DND-41 (cell line): ENCODE measurements at regions not wholly inside any gene's neighbourhood (a gene's known extent, or its start where the extent isn't known, plus 50 kb on each side); places are given as distances from the start of the nearest gene placed in this dataset.

Experiments used
- EZH2 ChIP-seq: IDR thresholded peaks from 3 replicates; pipeline ENCODE4 v1.6.1; 2012; ENCODE audit warnings: borderline replicate concordance, low read depth, mild to moderate bottlenecking, moderate library complexity, low read length, inconsistent platforms; ENCODE audit not compliant: severe bottlenecking
- TF ChIP-seq, protein P1 (sequence below): IDR thresholded peaks from 2 replicates; pipeline ENCODE4 v1.5.1; 2012; ENCODE audit warnings: borderline replicate concordance, low read length, moderate library complexity, mild to moderate bottlenecking; ENCODE audit not compliant: poor library complexity, severe bottlenecking; ENCODE audit errors: extremely low read depth

GRCh38 chr3:165522386-165522785, 314.8 kb downstream of the BCHE start:
- TF ChIP-seq, protein P1, sequence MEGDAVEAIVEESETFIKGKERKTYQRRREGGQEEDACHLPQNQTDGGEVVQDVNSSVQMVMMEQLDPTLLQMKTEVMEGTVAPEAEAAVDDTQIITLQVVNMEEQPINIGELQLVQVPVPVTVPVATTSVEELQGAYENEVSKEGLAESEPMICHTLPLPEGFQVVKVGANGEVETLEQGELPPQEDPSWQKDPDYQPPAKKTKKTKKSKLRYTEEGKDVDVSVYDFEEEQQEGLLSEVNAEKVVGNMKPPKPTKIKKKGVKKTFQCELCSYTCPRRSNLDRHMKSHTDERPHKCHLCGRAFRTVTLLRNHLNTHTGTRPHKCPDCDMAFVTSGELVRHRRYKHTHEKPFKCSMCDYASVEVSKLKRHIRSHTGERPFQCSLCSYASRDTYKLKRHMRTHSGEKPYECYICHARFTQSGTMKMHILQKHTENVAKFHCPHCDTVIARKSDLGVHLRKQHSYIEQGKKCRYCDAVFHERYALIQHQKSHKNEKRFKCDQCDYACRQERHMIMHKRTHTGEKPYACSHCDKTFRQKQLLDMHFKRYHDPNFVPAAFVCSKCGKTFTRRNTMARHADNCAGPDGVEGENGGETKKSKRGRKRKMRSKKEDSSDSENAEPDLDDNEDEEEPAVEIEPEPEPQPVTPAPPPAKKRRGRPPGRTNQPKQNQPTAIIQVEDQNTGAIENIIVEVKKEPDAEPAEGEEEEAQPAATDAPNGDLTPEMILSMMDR, result no peak
- TF ChIP-seq EZH2, result no peak
